GM19452 (cell line): ENCODE measurements at regions not wholly inside any gene's neighbourhood (a gene's known extent, or its start where the extent isn't known, plus 50 kb on each side); places are given as distances from the start of the nearest gene placed in this dataset.

Experiments
- ATAC-seq: cut with Tn5 transposase; IDR thresholded peaks from one replicate; pipeline ENCODE4 v1.9.1; 2021; ENCODE audit not compliant: unreplicated experiment

DNA sequence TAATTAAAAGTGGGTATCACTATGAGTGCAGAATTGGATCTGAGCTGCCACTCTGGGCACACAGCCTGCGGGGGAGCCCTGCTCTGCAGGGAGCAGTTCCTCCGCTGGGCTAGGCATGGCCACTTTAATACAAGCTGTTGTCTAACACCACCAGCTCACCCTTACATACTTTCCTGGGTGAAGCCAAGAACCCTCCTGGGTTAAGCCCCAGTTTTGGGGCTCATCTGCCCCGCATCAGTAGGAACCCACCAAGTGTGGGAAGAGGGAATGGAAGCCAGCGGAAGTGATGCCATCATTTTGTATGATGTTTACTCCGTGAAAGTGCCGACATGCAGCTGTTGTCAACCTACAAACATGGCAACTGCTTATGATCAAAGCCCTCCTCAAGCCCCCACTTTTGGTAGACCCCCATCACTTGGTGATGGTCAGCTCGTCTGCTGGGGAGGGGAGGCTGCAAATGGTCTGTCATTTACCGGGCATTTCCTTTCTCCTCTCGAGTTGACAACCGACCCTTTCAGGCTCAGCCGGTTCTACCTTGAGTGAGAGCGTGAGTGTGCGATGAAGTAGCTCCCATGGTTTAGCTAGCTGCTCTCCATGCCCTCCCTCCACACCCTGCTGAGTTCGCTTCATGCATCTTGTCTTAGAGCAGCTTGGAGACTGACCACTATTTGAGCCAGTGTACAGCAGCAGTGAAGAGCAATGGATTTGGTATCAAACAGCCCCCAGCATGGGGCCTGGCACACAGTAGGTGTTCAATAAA, 95.3 kb upstream of the IER5L start:
- ATAC-seq = no peak

DNA sequence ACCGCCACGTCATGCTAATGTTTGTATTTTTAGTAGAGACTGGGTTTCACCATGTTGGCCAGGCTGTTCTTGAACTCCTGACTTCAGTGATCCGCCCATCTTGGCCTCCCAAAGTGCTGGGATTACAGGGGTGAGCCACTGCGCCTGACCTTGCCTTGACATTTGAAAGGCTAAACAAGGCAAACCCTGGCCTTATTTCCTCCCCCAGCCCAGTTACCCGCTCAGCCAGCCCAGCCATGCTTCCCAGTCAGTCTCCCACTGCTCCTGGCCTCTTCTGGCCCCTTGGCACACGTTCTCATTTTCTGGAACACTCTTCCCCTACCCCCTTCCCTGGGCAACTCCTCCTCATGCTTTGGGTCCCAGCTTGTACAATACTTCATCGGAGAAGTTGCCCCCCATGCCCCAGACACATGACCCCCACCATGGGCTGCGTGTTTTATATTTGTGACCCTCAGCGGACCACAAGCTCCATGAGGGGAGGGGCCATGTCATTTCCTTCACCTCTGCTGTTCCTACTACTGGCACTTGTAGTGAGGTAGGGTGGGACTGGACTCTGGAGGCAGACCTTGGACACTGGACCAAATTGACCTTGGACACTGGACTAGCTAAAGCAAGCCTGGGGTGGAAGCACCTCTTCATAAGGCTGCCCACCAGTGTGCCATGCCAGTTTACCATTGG, 94.4 kb upstream of the IER5L start:
- no peak for ATAC-seq

DNA sequence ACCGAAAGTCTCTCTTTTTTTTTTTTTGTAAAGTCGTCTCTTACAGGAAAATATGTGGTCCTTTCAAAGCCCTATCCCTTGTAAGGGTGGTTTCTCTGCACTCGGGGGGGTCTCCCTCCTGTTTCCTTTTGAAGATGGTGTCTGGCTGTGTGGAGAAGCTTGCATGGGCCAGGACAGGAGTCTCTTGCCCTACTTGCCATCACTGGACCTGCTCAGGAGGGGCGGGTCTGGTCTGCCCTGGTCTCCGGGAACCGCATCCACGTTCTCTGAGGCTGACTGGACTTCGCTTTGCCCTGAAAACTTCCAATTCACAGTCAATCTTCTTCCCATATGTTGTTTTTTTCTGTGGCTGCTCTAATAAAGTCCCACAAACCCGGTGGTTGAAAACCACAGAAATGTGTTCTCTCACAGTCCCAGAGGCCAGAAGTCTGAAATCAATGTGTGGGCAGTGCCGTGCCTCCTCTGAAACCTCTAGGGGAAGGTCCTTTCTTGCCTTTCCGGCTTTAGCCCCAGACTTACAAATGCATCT, 92.9 kb upstream of the IER5L start:
- ATAC-seq = peak; percentile 66

DNA sequence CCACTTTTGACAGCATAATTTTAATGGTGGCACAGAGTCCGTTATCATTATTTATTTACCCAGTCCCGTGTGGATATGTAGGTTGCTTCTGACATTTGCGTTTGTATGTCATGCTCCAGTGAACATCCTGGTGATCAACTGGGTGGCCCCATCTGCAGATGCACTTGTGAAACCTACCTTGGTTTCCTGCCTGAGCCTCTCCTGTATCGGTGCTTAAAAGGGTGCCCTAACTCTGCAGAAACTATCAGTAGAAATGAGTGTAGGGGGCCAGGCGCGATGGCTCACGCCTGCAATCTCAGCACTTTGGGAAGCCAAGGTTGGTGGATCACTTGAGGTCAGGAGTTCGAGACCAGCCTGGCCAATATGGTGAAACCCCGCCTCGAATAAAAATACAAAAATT, 92.1 kb upstream of the IER5L start:
- ATAC-seq = peak; percentile 55

DNA sequence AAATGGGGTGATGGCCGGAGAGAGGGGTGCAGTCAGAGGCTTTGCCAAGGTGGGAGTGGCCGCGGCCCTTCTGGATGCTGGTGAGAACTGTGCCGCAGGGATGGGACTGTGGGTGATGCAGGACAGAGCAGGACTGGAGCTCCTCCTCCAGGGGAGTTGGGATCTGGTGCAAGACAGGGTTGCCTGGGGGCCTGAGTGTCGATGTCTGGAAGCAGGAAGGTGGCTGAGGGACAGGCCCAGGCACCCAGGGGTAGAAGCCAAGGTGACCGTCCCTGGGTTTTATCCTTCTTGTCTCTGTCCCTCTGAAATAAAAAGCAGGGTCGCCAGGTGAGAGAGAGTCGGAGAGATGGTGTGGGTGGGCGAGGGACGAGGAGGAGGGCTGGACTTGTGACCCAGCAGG, 89.1 kb upstream of the IER5L start:
- ATAC-seq = no peak

DNA sequence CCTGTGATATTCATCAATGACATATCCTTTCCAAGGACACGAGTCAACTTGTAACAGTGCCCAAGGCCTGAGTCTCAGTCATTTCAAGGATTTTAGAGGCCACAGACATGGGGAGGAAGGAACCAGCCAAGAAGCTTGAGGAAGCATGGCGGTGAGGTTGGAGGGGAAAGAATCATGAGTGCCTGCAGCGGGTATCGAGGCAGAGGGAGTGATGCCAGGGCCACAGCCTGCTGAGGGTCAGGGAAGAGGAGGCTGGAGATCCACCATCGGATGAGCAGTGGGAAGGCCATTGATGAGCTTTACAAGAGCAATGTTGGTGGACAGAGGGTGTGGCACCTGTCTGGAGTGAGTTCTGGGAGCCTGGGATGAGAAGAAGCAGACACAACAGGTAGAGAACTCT, 88.5 kb upstream of the IER5L start:
- ATAC-seq = no peak

DNA sequence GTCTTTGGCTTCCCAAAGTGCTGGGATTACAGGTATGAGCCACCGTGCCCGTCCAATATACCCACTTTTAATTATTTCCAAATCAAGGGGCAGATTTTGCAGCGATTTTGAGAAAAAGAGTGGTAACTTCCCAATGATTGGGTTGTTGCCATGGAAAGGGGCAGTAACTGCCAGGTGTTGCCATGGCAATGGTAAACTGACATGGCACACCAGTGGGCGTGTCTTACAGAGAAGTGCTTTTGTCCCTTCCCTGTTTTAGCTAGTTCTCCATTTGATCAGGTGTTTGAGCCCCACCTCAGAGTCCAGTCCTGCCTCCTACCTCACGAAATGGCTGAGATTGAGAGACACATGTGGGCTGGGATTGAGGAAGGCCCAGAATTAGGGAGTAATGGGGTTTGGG, 86.3 kb upstream of the IER5L start:
- ATAC-seq = no peak

DNA sequence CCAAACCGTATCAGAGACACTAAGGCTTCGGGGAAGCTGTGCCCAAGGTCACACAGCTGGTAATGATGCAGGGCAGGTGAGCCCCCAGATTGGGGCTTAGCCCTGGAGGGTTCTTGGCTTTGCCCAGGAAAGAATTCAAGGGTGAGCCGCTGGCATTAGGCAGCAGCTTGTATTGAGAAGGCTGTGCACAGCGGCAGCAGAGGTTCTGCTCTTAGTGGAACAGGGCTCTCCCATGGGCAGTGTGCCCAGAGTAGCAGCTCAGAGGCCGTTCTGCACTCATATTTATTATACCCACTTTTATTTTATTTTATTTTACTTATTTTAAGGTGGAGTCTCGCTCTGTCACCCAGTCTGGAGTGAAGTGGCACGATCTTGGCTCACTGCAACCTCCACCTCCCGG, 85.8 kb upstream of the IER5L start:
- no peak for ATAC-seq

DNA sequence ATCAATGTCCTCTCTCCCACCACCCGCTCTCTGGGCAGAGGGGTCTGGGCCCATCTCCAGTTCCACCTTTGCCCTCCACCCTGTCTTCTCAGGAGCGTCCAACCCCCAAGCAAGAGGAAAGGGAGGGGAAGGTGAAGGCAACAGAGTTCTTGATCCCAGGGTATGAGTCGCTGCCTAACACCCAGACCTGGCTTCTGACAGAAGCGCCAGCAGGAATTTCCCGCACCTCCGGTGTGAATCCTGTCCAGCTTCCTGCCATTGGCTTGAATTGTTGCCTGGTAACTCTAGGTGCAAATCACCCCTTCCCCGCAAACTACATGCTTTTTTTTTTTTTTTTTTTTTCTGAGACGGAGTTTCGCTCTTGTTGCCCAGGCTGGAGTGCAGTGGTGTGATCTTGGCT, 84.2 kb upstream of the IER5L start:
- ATAC-seq = no peak

DNA sequence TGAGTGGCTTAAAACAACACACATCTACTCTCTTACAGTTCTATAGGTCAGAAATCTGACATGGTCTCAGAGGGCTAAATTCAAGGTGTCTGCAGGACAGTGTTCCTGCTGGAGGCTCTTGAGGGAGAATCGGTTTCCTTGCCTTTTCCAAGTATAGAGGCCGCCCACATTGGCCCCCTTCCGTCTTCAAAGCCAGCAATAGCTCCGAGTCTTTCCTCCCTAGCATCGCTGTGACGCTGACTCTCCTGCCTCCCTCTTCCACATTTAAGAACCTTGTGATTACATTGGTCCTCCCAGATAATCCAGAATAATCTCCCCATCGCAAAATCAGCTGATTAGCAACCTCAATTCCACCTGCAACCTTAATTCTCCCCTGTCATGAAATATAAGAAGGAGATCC, 81.3 kb upstream of the IER5L start:
- ATAC-seq = no peak

DNA sequence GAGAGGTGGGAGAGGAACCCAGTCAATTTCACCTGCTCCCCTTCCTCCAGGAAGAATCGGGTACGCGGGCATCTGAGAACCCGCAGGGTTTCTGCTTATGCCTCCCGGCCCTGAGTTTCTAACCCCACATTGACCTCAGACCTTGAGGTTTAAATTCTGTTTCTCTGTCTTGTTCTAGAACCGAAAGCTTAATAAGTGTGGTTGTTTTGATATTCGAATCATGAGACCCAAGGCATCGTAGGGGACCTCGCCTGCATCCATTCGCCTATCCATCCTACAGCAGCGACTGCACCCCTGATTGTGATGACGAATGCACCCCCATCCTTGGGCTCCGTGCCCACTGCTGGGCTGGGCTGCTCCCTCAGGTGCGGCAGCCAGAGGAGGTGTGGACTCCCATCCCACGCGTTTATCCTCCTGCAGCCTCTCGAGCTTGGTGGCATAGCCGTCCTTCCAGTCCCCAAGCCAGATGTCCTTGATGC, 80.8 kb upstream of the IER5L start:
- no peak for ATAC-seq

DNA sequence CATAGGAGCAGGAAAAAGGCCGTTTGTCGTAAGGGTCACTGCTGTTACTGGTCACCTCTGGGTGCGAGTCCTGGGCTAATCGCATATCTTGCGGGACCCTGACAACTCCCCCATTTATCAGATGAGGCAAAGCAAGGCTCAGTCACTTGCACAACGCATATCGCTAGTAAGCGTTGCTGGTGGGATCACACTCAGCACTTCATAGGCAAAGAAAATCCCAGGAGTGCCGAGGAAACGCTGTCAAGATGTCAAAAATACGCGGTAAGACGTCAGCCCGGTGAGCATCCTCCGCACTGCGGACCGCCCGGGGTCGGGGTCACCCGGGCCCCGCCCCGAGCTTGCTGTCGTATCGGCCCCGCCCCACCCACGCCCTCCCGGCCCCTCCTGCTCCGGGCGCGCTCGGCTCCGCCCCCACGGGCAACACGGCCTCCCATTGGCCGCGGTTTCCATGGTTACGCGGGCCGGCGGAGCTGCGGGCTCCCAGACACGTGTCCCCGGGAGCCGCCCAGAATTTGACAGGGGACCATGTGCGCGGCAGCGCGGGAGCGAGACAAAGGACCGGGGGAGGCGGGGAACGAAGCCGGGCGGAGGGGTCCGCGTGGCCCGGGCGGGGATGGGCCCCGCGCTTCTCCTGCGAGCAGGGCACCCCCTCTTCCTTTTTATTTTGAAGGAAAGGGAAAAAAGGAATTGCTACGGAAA, 80.2 kb upstream of the IER5L start:
- ATAC-seq = no peak

DNA sequence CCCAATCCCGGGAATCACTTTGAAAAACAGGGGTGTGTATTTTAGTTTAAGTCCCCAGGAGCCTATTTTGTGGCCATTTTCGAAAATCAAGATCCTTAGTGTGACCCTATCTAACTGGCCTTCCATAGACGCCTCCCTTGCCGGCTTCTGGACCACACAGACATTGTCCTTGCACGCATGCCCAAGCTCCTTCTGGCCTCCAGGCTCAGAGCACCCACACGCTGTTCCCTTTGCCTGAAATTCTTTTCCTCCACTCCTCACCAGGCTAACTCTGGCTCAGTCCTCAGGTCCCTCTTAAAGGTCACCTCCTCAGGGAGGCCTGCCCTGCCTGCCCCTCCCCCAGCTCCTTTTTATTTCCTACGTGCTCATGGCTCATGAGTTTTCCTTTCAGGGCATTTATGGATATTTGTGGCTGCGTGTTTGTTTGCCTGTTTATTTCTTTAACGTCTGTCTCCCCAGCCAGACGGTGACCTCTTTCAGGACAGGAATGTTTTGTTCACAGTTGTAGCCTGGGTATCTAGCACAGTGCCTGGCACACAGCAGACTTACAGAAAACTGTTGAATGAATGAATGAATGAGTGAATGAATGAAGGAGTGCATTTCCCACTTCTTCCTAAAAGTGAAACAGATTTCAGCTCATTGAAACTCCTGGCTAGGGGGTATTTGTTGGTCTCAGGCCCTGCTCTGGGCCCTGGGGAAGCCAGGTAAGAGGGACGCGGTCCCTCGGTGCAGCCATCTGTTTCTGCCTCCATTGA, 79.1 kb upstream of the IER5L start:
- no peak for ATAC-seq

DNA sequence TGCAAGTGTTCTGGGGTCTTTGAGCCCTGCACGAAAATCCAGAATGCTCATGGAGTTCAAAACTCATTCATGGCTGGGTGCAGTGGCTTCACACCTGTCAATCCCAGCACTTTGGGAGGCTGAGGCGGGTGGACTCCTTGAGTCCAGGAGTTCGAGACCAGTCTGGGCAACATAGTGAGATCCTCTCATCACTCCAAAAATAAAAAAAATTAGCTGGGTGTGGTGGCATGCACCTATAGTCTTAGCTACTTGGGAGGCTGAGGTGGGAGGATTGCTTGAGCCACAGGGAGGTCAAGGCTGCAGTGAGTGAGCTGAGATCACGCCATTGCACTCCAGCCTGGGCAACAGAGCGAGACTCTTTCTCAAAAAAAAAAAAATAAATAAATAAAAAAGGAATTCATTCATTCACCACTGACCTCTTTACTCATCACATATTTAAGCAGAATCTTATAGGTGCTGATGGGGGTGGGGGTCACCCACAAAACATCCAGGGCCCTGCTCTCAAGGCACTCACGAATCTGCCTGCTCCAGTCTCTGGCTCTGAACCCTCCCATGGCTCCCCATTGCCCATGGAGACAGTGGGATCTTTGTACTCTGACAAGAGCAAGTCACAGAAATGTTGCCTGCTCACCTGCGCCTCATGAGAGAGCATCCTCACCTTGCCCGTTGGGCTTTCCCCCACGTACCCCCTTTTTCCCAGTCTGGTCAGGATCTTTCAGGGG, 76.7 kb upstream of the IER5L start:
- no peak for ATAC-seq

DNA sequence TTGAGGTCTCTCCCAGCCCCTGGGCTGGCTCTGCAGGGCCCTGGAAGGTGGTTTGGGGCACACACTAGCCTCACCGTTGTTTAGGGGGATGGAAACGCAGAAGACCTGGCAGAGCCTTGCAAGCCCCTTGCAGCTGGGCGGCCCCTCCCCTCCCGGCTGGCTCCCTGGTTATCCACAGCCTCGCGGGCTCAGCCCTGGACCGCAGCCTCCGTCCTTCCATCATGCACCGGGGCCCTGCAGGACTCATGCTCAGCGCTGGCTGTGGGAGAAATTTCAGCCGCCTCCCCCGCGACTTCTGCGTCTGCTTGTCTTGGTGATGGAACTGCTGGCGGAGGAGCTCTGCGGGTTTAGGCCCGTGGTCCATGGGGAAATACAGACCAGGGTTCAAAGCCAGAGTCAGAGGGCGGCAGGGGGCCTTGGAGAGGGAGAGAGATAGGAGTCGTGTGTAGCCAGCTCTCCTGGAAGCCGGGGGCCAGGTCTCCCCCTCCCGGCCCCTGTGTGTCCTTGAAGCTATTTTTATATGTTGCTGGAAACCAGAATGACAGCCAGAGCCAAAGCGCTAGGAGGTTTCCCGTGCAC, 75.8 kb upstream of the IER5L start:
- ATAC-seq = no peak

DNA sequence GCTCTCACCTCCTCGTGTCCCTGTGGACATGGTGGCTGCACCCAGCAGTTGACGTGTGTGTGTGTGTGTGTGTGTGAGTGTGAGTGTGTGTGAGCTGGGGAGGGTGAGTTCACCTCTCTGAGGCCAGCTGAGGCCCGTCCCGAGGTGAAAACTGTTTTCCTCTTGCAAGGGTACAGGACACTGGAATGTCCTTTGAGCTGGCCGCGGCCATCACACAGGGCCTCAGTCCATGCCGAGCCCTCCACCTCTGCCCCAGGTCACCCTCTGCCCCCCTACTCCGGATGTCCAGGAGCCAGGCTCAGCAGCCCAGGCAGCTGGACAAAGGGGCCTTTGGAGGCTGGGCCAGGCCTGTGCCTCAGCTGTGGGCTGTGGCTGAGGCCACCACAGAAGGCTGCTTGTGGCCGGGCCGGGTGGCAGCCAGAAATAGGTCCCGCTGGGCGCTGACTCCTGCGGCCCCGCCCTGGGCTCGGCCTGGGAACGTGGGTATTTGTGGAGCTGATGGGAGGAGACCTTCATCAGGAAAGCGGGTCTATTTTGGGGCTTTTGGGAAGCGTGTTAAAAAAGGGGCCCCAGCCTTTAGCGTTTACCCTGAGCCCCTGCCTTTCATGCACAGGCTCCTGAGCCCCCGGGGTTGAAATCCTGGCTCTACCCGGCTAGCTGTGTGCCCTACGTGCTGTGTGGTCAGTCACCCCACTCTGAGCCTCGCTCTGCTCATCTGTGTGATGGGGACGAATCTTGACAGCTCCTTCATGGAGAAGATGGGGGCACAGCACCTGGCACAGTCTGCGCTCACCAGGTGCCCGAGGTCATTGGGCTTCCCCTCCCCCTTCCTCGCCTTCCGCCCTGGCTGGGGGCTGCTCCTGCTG, 75.1 kb upstream of the IER5L start:
- no peak for ATAC-seq

DNA sequence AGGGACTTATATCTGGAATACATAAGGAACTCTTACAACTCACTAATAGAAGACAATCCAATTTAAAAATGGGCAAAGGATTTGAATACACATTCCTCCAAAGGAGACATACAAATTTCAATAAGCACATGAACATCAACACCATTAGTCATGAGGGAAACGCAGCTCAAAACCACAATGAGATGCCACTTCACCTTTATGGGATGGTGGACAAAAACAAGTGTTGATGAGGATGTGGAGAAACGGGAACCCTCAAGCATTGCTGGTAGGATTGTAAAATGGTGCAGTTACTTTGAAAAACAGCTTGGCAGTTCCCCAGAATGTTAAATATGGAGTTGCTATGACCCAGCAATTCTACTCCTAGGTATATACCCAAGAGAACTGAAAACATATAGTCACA, 72.7 kb upstream of the IER5L start:
- no peak for ATAC-seq

DNA sequence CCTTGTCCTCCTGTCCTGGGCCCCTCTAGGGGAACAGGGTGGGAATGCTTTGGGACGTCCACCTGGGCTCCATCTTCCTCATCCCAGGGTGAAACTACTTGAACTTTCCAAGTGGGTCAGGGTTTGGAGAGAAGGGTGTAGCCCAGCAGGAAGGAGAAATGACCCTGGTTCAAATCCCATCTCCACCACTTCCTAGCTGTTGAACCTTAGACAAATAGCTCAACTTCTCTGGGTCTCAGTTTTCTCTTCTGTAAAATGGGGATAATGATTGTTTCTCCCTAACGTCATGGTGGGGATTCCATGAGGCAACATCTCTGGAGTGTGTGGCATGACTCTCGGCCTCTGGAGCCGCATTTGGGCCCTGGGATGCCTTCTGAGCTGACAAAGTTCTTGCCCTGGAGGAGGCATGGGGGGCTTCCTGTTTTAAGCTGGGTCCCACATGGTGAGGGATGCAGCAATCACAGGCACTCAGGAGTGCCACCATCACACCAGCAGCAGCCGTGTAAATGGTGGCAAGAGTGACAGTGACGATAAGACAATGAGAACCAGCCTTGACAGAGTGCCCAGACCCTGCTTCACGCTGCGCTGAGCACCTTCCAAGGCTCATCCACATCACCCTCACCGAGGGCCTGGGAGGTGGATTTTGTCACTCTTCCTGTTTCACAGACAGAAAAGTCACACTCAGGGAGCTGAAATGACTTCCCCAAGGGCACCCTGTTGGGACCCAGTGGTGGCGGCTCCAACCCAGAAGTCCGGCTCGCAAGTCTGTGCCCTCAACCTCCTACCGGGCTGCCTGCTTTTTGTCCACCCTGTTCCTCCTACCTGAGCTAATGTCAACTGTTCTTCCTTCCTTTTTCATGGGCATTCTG, 69.5 kb upstream of the IER5L start:
- ATAC-seq = no peak
